ENCODE measurements at regions not wholly inside any gene's neighbourhood (a gene's known extent, or its start where the extent isn't known, plus 50 kb on each side); places are given as distances from the start of the nearest gene placed in this dataset.

DNA sequence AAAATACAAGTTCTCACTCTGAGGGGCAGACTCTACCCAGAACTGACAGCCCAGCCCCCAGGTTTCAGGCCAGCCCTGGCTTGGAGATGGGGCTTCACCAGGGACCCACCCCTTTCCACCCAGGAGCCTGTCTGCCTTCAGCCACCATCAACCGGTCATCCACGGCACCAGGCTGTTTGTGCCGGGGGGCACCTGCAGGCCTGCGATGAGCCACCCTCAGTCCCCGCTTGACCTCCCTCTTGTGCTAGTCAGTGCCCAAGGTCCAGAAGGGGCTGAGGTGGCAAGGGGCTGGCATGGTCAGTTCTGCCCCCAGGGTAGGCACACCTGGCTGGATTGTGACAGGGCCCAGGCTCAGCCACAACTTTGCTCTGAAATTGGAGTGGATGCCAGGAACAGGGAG is 82.1 kb downstream of the ADRA2C start:
- TF ChIP-seq EZH2 (optimal IDR thresholded peaks at IDR 0.05; ENCODE audit: low read depth, low read length): no peak
- no peak for TF ChIP-seq EZH2phosphoT487 (IDR thresholded peaks at IDR 0.05; ENCODE audit: low read length)
- TF ChIP-seq, protein P1, sequence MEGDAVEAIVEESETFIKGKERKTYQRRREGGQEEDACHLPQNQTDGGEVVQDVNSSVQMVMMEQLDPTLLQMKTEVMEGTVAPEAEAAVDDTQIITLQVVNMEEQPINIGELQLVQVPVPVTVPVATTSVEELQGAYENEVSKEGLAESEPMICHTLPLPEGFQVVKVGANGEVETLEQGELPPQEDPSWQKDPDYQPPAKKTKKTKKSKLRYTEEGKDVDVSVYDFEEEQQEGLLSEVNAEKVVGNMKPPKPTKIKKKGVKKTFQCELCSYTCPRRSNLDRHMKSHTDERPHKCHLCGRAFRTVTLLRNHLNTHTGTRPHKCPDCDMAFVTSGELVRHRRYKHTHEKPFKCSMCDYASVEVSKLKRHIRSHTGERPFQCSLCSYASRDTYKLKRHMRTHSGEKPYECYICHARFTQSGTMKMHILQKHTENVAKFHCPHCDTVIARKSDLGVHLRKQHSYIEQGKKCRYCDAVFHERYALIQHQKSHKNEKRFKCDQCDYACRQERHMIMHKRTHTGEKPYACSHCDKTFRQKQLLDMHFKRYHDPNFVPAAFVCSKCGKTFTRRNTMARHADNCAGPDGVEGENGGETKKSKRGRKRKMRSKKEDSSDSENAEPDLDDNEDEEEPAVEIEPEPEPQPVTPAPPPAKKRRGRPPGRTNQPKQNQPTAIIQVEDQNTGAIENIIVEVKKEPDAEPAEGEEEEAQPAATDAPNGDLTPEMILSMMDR (IDR thresholded peaks at IDR 0.05; ENCODE audit: low read length): no peak
- no peak overlapping the region for H2AFZ ChIP-seq (ENCODE audit: low read length)
- no peak for DNase-seq
- H3K27ac ChIP-seq (ENCODE audit: low read length): no peak overlapping the region
- no peaks in the 10 kb centered on the region for H3F3A ChIP-seq (ENCODE audit: insufficient read depth, low read length)
- H3K36me3 ChIP-seq (replicated peaks; ENCODE audit: insufficient read depth, low read length): no peaks in the 10 kb centered on the region
- no peak overlapping the region for H3K4me3 ChIP-seq (ENCODE audit: low read length)
- no peaks in the 10 kb centered on the region for H3K9me2 ChIP-seq (replicated peaks; ENCODE audit: insufficient read depth, low read length)
- H3K9me3 ChIP-seq (replicated peaks; ENCODE audit: insufficient read depth, low read length): no peaks in the 10 kb centered on the region
- no peaks in the 10 kb centered on the region for H3K4me1 ChIP-seq (ENCODE audit: low read length)
- H4K20me1 ChIP-seq (ENCODE audit: insufficient read depth, low read length): peaks cover 2% of the 10 kb centered on the region; the same call in 1 of the 2 replicates
- H3K4me2 ChIP-seq (ENCODE audit: low read depth, low read length): no peak overlapping the region
- H3K27me3 ChIP-seq (replicated peaks; ENCODE audit: insufficient read depth, low read length): peaks cover 82% of the 10 kb centered on the region
- no peaks in the 10 kb centered on the region for H3K79me2 ChIP-seq (ENCODE audit: low read length)
- H3K9ac ChIP-seq (ENCODE audit: low read length): no peak overlapping the region

DNA sequence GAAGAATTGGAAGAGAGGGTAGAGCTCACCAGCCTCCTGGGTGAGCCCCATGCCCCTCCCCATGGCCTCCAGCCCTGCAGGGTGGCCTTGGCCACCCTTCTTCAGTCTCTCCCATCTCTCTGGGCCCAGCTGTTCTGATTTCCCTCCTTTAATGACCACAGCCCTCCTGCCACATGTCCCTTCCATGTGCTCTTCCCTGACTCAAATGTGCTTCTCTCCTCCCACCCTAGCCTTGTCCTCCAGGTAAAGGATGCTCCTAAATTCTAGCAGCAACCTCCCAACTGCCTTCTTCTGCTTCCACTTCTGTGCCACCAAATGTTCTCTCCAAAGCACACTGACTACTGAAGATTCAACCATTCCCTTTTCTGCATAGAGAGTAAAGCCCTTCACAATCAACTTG is 83.0 kb downstream of the ADRA2C start:
- Histone ChIP-seq H3K4me1 (ENCODE audit: low read length) (no peaks in the 10 kb centered on the region), H3K9me2 (replicated peaks; ENCODE audit: insufficient read depth, low read length) (no peaks in the 10 kb centered on the region)

DNA sequence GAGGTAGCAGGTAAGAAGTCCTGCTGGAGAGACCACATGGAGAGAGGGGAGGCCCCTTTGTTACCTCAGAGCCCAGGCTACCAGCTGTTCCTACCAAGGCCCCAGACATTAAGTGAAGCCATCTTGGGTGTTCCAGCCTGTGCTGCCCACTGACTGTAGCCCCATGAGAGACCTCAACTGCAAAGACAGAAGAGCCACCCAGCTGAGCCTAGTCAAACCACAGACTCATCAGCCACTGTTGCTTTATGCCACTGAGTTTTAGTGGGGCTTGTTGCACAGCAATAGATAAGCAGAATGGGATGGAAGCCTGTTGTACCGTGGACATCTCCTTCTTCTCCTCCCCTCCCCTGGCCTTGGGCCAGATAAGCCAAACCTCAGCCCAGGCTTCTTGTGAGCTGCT is 83.9 kb downstream of the ADRA2C start:
- H3F3A ChIP-seq (ENCODE audit: insufficient read depth, low read length): no peaks in the 10 kb centered on the region
- H3K4me1 ChIP-seq (ENCODE audit: low read length): no peaks in the 10 kb centered on the region
- H3K27me3 ChIP-seq (replicated peaks; ENCODE audit: insufficient read depth, low read length): peaks cover 83% of the 10 kb centered on the region
- no peaks in the 10 kb centered on the region for H3K9me2 ChIP-seq (replicated peaks; ENCODE audit: insufficient read depth, low read length)
- DNase-seq: no peak
- H3K9me3 ChIP-seq (replicated peaks; ENCODE audit: insufficient read depth, low read length): no peaks in the 10 kb centered on the region
- no peak overlapping the region for H3K27ac ChIP-seq (ENCODE audit: low read length)
- H3K4me3 ChIP-seq (ENCODE audit: low read length): no peak overlapping the region
- no peaks in the 10 kb centered on the region for H3K36me3 ChIP-seq (replicated peaks; ENCODE audit: insufficient read depth, low read length)
- no peak overlapping the region for H3K4me2 ChIP-seq (ENCODE audit: low read depth, low read length)
- no peaks in the 10 kb centered on the region for H3K79me2 ChIP-seq (ENCODE audit: low read length)
- no peak overlapping the region for H2AFZ ChIP-seq (ENCODE audit: low read length)
- no peak overlapping the region for H3K9ac ChIP-seq (ENCODE audit: low read length)
- no peak for TF ChIP-seq EZH2phosphoT487 (IDR thresholded peaks at IDR 0.05; ENCODE audit: low read length)
- no peak for TF ChIP-seq EZH2 (optimal IDR thresholded peaks at IDR 0.05; ENCODE audit: low read depth, low read length)
- TF ChIP-seq, protein P1 (IDR thresholded peaks at IDR 0.05; ENCODE audit: low read length): no peak
- peaks cover 2% of the 10 kb centered on the region; the same call in 1 of the 2 replicates for H4K20me1 ChIP-seq (ENCODE audit: insufficient read depth, low read length)

More for the DNA sequence above, 83.0 kb downstream of the ADRA2C start:
- no peaks in the 10 kb centered on the region for H3K79me2 ChIP-seq (ENCODE audit: low read length)
- peaks cover 2% of the 10 kb centered on the region; the same call in 1 of the 2 replicates for H4K20me1 ChIP-seq (ENCODE audit: insufficient read depth, low read length)
- H3K27me3 ChIP-seq (replicated peaks; ENCODE audit: insufficient read depth, low read length): peaks cover 82% of the 10 kb centered on the region
- no peak overlapping the region for H2AFZ ChIP-seq (ENCODE audit: low read length)
- DNase-seq: no peak
- no peaks in the 10 kb centered on the region for H3F3A ChIP-seq (ENCODE audit: insufficient read depth, low read length)
- no peaks in the 10 kb centered on the region for H3K36me3 ChIP-seq (replicated peaks; ENCODE audit: insufficient read depth, low read length)
- TF ChIP-seq, protein P1 (IDR thresholded peaks at IDR 0.05; ENCODE audit: low read length): no peak
- TF ChIP-seq EZH2phosphoT487 (IDR thresholded peaks at IDR 0.05; ENCODE audit: low read length): no peak
- TF ChIP-seq EZH2 (optimal IDR thresholded peaks at IDR 0.05; ENCODE audit: low read depth, low read length): no peak
- no peak overlapping the region for H3K9ac ChIP-seq (ENCODE audit: low read length)
- H3K4me2 ChIP-seq (ENCODE audit: low read depth, low read length): no peak overlapping the region
- no peak overlapping the region for H3K27ac ChIP-seq (ENCODE audit: low read length)
- H3K4me3 ChIP-seq (ENCODE audit: low read length): no peak overlapping the region
- H3K9me3 ChIP-seq (replicated peaks; ENCODE audit: insufficient read depth, low read length): no peaks in the 10 kb centered on the region
